Natural killer cell (primary cell): ENCODE measurements at regions not wholly inside any gene's neighbourhood (a gene's known extent, or its start where the extent isn't known, plus 50 kb on each side); places are given as distances from the start of the nearest gene placed in this dataset.
A peak's percentile ranks its signal among the peaks of the same experiment; 100 is the strongest.

Experiments
- ATAC-seq, 3 donors: fragments of 150-1000 bp in 2 of 3; fragments of 200-7000 bp in 1 of 3; cut with Tn5 transposase; 1 replicate in 1 of 3; 2 replicates in 2 of 3; pipeline ENCODE4 v1.10.0; 2021; ENCODE audit warnings: mild to moderate bottlenecking in 2 of 3, moderate library complexity in 2 of 3
- DNase-seq, 2 donors: peaks; one replicate each; pipeline versions ENCODE4 v3.0.0 to v3.0.0-alpha.2; 2013 to 2021; ENCODE audit warnings: mixed read lengths in 1 of 2
- H3K27ac ChIP-seq: one replicate; pipeline ENCODE4 v1.5.1; 2013; ENCODE audit warnings: mild to moderate bottlenecking, low read length
- H3K27me3 ChIP-seq: one replicate; pipeline ENCODE4 v1.6.1; 2013; ENCODE audit warnings: low read length; ENCODE audit not compliant: control insufficient read depth, insufficient read depth
- H3K36me3 ChIP-seq: one replicate; pipeline ENCODE4 v1.6.1; 2013; ENCODE audit warnings: low read length; ENCODE audit not compliant: control insufficient read depth, insufficient read depth
- H3K4me1 ChIP-seq: one replicate; pipeline ENCODE4 v1.6.1; 2013; ENCODE audit warnings: low read length; ENCODE audit not compliant: control insufficient read depth, insufficient read depth
- H3K4me3 ChIP-seq: one replicate; pipeline ENCODE4 v1.5.1; 2013; ENCODE audit warnings: low read length
- H3K9me3 ChIP-seq: one replicate; pipeline ENCODE4 v1.6.1; 2013; ENCODE audit warnings: low read length; ENCODE audit not compliant: control insufficient read depth, insufficient read depth
- H3K27ac Mint-ChIP-seq, 2 donors: one replicate each; pipeline ENCODE4 v1.8.0; 2022; ENCODE audit warnings: mild to moderate bottlenecking in 2 of 2, mixed read lengths in 2 of 2, moderate library complexity in 1 of 2
- H3K27me3 Mint-ChIP-seq, 2 donors: one replicate each; pipeline ENCODE4 v1.8.0; 2022; ENCODE audit warnings: low read depth in 2 of 2, mixed read lengths in 2 of 2
- H3K36me3 Mint-ChIP-seq: one replicate; pipeline ENCODE4 v1.8.0; 2022; ENCODE audit warnings: mixed read lengths
- H3K4me1 Mint-ChIP-seq, 2 donors: one replicate each; pipeline ENCODE4 v1.8.0; 2022; ENCODE audit warnings: mixed read lengths in 2 of 2
- H3K4me3 Mint-ChIP-seq: one replicate; pipeline ENCODE4 v1.8.0; 2022; ENCODE audit warnings: mild to moderate bottlenecking, moderate library complexity, mixed read lengths
- H3K9me3 Mint-ChIP-seq, 2 donors: one replicate each; pipeline ENCODE4 v1.8.0; 2022; ENCODE audit warnings: mixed read lengths in 2 of 2
- CTCF ChIP-seq: fragments of 200-600 bp; IDR thresholded peaks from one replicate; pipeline ENCODE4 v1.8.0; 2022; ENCODE audit warnings: antibody characterized with exemption
- WGBS: methylation state at CpG from one replicate; pipeline ENCODE4 v1.1.7; 2013; ENCODE audit warnings: missing lambda C conversion rate; ENCODE audit not compliant: insufficient coverage; 5-methylcytosine and 5-hydroxymethylcytosine counted together
- intact Hi-C: fragments of 100-400 bp; cut with micrococcal nuclease; formaldehyde crosslinking; loops from one replicate; pipeline ENCODE4 v1.14.2; 2022

GRCh38 chr18:9013926-9014373 lies 88.5 kb upstream of the NDUFV2 start:
- no peak for TF ChIP-seq CTCF
- intact Hi-C loops: loop anchor here (10.0 kb wide), 1 partner anchor 59 kb away; no protein-coding TSS in a partner anchor
- 80% methylated on average over 1 of the region's 2 CpGs for WGBS

GRCh38 chr18:9015689-9016088 lies 86.8 kb upstream of the NDUFV2 start:
- no peak for DNase-seq
- H3K4me1 Mint-ChIP-seq: peaks cover 0 to 6% of the 10 kb centered on the region in 2 donors
- no peaks in the 10 kb centered on the region for H3K9me3 ChIP-seq
- no peak overlapping the region for H3K4me3 ChIP-seq
- no peak for ATAC-seq
- no peaks in the 10 kb centered on the region for H3K36me3 ChIP-seq
- H3K9me3 Mint-ChIP-seq: no peaks in the 10 kb centered on the region
- no peaks in the 10 kb centered on the region for H3K27me3 ChIP-seq
- no peak for TF ChIP-seq CTCF
- no peaks in the 10 kb centered on the region for H3K36me3 Mint-ChIP-seq
- H3K4me1 ChIP-seq: peaks cover 12% of the 10 kb centered on the region
- intact Hi-C loops: loop anchor here (10.0 kb wide), 1 partner anchor 61 kb away; no protein-coding TSS in a partner anchor
- no peak overlapping the region for H3K27ac Mint-ChIP-seq
- peaks cover under 1 to 9% of the 10 kb centered on the region in 2 donors for H3K27me3 Mint-ChIP-seq
- no peak overlapping the region for H3K4me3 Mint-ChIP-seq
- WGBS: 92% methylated on average over 2 of the region's 3 CpGs
- H3K27ac ChIP-seq: no peak overlapping the region

More at GRCh38 chr18:9013926-9014373, 88.5 kb upstream of the NDUFV2 start:
- ATAC-seq (no peak), DNase-seq (no peak)
- Mint-ChIP-seq H3K27me3 (peaks cover 9 to 10% of the 10 kb centered on the region in 2 donors), H3K27ac (no peak overlapping the region), H3K4me1 (peaks cover 0 to 6% of the 10 kb centered on the region in 2 donors), H3K9me3 (no peaks in the 10 kb centered on the region), H3K4me3 (no peak overlapping the region), H3K36me3 (no peaks in the 10 kb centered on the region)
- Histone ChIP-seq H3K9me3 (no peaks in the 10 kb centered on the region), H3K4me3 (no peak overlapping the region), H3K27me3 (no peaks in the 10 kb centered on the region), H3K36me3 (no peaks in the 10 kb centered on the region), H3K27ac (no peak overlapping the region), H3K4me1 (peaks cover 12% of the 10 kb centered on the region)

GRCh38 chr18:9016633-9017166 lies 85.8 kb upstream of the NDUFV2 start:
- H3K4me3 Mint-ChIP-seq: no peak overlapping the region
- intact Hi-C loops: loop anchor here (10.0 kb wide), 1 partner anchor 62 kb away; no protein-coding TSS in a partner anchor

More at GRCh38 chr18:9016633-9017166, 85.8 kb upstream of the NDUFV2 start:
- Mint-ChIP-seq H3K36me3 (no peaks in the 10 kb centered on the region), H3K27ac (no peak overlapping the region), H3K4me1 (peaks cover 0 to 6% of the 10 kb centered on the region in 2 donors), H3K9me3 (no peaks in the 10 kb centered on the region), H3K27me3 (peaks cover 0 to 1% of the 10 kb centered on the region in 2 donors)
- DNase-seq: no peak
- H3K27me3 ChIP-seq: no peaks in the 10 kb centered on the region
- no peak for TF ChIP-seq CTCF
- H3K27ac ChIP-seq: no peak overlapping the region
- peaks cover 12% of the 10 kb centered on the region for H3K4me1 ChIP-seq
- H3K9me3 ChIP-seq: no peaks in the 10 kb centered on the region
- no peak overlapping the region for H3K4me3 ChIP-seq
- no peaks in the 10 kb centered on the region for H3K36me3 ChIP-seq
- WGBS: 56% methylated on average over 16 of the region's 16 CpGs
- peak in 1 of 3 donors; percentile 41 for ATAC-seq
